Retinal pigment epithelial cell (primary cell): ENCODE measurements at regions not wholly inside any gene's neighbourhood (a gene's known extent, or its start where the extent isn't known, plus 50 kb on each side); places are given as distances from the start of the nearest gene placed in this dataset.
"Not testable (repeated sequence)": the region's sequence is repeated elsewhere in the genome, so short reads cannot be mapped to it uniquely, and the experiment has no call there.

Source experiments
- DNase-seq: peaks from one replicate; pipeline ENCODE4 v3.0.0-alpha.2; 2010; ENCODE audit warnings: low read depth
- H3K4me3 ChIP-seq: 2 replicates; pipeline ENCODE4 v1.5.1; 2011; ENCODE audit warnings: mild to moderate bottlenecking, low read length, control low read depth, moderate library complexity
- TF ChIP-seq, protein P1 (sequence below): conservative IDR thresholded peaks from 2 replicates; pipeline ENCODE4 v1.5.1; 2011; ENCODE audit warnings: low read depth, low read length, control low read depth, inconsistent platforms

DNA sequence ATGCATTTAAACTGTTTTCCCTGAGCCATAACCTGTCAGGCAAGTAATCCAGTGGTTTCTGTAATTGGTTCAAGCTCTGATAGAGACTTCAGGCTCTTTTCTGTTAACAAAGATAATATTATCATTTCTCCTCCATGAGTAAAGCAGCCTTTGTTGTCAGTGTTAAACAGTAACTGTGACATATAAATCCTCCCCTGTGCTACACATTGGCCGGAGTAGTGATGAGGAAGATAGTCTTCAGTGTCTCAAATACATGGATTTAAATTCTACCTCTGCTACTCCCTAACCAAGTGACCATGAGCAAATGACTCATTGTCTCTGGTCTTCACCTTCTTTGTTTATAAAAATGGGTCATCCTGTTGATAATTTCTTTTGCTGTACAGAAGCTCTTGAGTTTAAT is 615.5 kb upstream of the CHD1 start:
- no peak overlapping the region for H3K4me3 ChIP-seq
- DNase-seq: no peak
- TF ChIP-seq, protein P1, sequence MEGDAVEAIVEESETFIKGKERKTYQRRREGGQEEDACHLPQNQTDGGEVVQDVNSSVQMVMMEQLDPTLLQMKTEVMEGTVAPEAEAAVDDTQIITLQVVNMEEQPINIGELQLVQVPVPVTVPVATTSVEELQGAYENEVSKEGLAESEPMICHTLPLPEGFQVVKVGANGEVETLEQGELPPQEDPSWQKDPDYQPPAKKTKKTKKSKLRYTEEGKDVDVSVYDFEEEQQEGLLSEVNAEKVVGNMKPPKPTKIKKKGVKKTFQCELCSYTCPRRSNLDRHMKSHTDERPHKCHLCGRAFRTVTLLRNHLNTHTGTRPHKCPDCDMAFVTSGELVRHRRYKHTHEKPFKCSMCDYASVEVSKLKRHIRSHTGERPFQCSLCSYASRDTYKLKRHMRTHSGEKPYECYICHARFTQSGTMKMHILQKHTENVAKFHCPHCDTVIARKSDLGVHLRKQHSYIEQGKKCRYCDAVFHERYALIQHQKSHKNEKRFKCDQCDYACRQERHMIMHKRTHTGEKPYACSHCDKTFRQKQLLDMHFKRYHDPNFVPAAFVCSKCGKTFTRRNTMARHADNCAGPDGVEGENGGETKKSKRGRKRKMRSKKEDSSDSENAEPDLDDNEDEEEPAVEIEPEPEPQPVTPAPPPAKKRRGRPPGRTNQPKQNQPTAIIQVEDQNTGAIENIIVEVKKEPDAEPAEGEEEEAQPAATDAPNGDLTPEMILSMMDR: no peak

DNA sequence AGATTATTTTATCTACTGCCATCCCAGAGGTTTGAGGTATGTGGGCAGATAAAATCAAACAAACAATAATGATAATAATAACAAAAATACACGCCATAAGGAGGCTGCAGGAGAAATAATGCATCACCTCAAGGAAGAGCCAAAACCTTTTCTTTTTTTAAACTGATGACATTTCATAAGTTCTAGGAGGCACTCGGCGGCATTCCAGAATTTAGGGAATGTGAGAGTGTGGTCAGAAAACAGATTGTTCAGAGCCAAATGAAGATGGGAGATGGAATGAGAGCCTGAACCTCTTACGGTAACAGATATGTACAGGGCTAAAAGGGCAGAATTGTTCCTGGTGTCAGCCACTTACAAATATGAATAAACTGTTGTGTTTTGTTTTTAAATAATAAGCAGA is 615.0 kb upstream of the CHD1 start:
- no peak for DNase-seq
- H3K4me3 ChIP-seq: no peak overlapping the region
- TF ChIP-seq, protein P1: no peak

DNA sequence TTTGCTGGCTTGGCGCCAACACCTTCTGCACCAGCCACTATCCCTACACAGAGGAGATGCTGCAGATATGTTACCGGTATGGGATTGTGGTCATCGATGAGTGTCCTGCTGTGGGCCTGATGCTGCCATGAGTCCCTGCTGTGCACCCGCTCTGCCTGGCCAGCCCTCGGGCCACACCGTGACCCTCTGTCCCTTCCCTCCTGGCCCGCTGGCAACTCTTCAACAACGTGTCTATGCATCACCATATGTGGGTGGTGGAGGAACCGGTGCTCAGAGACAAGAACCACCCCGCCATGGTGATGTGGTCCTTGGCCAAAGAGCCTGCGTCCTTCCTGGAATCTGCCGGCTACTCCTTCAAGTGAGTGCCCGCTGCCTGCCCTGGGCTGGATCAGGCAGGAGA is 605.4 kb upstream of the CHD1 start:
- not testable (repeated sequence) for DNase-seq, H3K4me3 ChIP-seq

DNA sequence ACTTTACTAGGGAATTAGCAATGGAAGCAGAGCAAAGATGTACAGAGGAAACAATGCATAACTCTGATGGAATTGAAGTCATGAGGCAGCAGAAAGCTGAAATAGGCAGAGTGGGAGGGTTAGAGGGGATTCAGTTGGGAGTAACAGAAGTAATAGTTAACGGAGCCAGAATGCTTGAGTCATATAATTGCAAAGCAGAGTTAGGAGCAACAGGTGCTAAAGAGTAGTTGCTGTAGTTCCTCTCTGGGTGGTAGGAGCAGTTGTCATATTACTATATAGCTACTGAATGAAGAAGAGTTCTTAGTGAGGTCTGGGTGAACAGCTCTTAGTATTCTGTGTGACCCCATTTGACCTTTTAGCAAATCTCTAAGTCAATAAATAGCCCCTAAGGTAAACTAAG is 592.9 kb upstream of the CHD1 start:
- H3K4me3 ChIP-seq, DNase-seq: not testable (repeated sequence)

DNA sequence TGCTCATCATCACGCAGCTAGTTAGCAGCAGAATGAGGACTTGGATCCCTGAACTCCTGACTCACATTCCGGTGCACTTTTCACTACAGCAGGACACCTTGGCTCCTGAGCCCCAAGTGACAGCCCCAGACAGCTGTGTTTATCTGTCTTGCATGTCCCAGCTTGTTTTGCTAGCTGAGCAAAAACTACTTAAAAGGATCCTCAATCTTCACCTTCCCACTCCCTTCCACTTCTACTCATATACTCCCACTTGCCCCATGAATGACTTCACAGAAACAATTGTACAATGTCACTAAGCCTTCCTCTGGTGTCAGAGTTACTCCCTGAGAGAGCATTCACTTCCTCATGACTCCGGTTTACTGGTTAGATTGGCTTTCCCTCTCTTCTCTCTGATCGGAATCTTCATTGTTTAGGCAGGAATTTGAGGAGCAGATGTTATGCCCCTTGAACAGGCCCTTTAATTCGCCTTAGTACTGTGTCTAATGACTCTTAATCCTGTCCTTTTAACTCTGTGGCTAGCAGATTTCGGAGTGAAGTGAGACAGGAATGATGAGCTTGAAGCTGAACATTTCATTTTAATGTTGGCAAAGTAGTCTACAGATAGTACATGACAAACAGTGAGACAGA is 587.2 kb upstream of the CHD1 start:
- not testable (repeated sequence) for H3K4me3 ChIP-seq, DNase-seq

DNA sequence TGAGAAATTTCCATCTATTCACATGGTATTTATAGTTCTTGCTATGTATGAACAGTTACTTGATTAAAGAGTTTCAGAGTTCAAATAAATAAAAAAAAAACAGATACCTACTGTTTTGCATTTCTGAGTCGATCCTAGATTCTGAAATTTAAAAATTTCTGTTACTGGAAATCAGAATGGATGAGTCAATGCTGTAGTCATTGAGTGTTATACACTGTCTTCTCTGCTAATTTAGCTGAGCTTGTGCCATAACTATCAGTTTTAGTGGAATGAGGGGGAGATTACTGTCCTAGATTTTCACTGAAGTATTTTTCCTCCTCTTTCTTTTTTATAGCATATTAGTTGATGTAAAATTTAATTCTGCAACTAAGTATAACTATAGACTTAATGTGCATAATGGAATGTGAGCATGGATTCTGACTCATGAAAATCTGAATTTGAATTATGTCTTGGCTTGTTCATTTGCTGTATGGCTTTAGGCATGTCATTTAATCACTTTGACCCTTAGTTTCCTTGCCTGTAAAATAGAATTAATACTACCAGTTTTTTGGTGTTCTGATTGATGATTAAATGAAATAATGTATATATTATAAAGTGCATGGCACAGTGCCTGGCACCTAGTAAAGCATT is 581.5 kb upstream of the CHD1 start:
- not testable (repeated sequence) for H3K4me3 ChIP-seq

DNA sequence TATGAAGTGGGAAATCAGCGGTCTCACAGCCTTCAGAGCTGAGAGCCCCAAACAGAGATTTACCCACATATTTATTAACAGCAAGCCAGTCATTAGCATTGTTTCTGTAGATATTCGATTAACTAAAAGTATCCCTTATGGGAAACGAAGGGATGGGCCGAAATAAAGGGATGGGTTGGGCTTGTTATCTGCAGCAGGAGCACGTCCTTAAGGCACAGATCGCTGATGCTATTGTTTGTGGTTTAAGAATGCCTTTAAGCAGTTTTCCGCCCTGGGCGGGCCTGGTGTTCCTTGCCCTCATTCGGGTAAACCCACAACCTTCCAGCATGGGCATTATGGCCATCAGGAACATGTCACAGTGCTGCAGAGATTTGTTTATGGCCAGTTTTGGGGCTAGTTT is 580.3 kb upstream of the CHD1 start:
- not testable (repeated sequence) for DNase-seq, H3K4me3 ChIP-seq

More for the DNA sequence above, 581.5 kb upstream of the CHD1 start:
- DNase-seq: not testable (repeated sequence)

DNA sequence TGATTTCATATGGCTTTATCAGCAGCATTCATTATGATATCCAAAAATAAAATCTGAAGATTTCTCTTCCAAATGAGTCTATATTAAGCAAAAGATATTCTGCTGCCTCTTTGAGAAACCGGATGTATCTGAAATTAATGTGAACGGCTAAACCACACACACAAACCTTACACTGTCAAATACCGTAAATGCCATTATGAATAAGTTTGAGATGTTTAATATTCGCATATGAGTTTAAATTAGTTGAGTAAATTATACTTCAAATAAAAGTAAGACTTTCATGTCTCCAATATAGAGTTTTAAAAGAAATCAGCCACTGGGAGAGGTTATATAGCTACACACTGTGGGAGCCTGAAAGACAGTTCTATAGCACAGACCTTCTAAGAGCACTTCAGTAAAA is 566.6 kb upstream of the CHD1 start:
- DNase-seq, H3K4me3 ChIP-seq: not testable (repeated sequence)

DNA sequence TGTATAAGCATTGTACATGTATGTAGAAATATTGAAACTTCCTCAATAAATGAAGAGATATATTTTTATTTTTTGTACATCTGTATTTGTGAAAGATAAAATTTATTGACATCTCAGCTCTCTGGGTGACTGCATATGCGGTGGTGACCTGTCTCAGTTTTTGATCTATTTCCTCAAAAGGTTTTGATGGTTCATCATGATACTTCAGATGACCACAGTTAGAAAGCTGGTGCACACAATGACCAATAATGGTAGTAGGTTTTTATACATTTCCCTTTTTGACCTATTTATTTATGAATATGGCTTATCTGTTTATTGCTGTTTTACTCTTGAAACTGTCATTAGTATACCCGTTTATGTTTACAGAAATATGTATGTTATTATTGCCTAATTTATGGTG is 549.6 kb upstream of the CHD1 start:
- not testable (repeated sequence) for H3K4me3 ChIP-seq, DNase-seq

DNA sequence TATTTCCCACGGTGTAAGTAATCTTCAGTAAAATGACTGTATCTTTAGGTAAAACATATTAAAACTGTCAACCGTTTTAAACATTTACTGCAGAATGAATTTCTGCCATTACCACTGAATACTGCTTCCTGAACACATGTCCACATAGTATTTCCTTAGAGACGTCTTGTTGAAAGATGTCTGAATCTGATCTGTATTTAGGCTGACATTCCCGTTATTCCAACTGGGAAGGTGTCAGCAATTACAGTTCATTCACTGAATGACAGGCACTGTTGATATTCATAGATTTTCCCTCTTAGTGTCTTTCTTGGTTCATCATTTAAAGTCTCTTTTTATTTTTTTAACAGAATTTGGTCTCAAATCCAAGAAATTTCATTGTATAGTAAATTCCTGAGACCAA is 544.5 kb upstream of the CHD1 start:
- not testable (repeated sequence) for H3K4me3 ChIP-seq, DNase-seq

DNA sequence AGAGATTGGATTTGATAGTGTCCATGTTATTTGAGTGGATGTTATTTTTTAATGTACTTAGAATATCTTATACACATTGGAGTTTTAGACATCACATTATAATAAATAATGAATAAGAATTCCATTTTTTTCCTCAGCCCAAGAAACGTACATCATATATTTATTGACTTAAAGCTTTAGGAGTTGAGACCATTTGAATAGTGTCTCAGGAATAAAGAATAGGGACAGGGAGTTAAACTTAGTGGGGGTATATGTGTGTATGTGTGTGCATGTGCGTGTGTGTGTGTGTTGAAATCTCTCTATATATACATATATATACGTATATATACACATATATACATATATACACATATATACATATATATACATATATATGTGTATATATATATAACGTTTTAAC is 542.9 kb upstream of the CHD1 start:
- H3K4me3 ChIP-seq: not testable (repeated sequence)

DNA sequence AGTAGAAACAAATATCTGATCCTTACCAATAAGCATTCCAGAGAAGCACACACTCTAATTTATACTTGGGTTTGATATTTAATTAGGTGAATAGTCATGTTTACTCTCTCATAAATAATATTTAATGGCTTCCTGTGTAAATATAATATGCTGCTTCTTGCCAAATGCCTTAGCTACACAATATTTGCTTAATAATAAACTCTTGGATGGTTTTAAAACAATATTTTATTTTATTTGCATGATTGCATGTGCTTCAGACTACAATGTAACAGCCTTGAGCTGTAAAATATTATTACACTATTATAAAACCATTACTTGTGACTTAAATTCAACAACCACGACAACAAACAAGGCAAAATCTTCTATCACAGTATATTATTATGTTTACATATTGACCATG is 542.4 kb upstream of the CHD1 start:
- DNase-seq, H3K4me3 ChIP-seq: not testable (repeated sequence)

More for the DNA sequence above, 542.9 kb upstream of the CHD1 start:
- DNase-seq: not testable (repeated sequence)

DNA sequence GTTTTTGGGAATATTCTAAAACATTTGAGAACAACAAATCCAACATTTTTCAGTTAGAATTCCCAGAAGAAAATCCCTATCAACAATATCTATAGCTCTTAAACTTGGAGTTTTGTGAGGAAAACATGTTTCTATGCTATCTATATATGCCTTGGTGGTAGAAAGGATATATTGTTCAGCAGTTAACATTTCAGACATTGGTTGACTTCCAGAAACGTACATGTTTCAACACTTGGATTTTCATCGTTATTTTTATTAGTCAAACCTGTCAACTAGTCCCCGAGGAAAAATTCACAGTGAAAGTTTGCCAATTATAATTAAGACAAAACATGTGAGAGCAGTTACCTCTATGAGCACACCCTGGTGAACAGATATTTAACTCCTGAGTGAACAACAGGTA is 541.8 kb upstream of the CHD1 start:
- DNase-seq, H3K4me3 ChIP-seq: not testable (repeated sequence)
